ENCODE measurements at regions not wholly inside any gene's neighbourhood (a gene's known extent, or its start where the extent isn't known, plus 50 kb on each side); places are given as distances from the start of the nearest gene placed in this dataset.

GRCh38 chr11:109338131-109338530 is 83.9 kb upstream of the C11orf87 start:
- Histone ChIP-seq H3K4me3 (ENCODE audit: low read depth, low read length) (no peak overlapping the region), H3K27me3 (ENCODE audit: control insufficient read depth, insufficient read depth, low read length) (no peaks in the 10 kb centered on the region), H3K36me3 (ENCODE audit: control insufficient read depth, insufficient read depth, low read length) (no peaks in the 10 kb centered on the region)
- ChIA-PET CTCF (no interaction called here), POLR2A (no interaction called here)
- no peak for TF ChIP-seq CTCF (IDR thresholded peaks at IDR 0.05; ENCODE audit: insufficient read depth, low read depth, low read length)
- no peak for DNase-seq (ENCODE audit: low read depth)

DNA sequence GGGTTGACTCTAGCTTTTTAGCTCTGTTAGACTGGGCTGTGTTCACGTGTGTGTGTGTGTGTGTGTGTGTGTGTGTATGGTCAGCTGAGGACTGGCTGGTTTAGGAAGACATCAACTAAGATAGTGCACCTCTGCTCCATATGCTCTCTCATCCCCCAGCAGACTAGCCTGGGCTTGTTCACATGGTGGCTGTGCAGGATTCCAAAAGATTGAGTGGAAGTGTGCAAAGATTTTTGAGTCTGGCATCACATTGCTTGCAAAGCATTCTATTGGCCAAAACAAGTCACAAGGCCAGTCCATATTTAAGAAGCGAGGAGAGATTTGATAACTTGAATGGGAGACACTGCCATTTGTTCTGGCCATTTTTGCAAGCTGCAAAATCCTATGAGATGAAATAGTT is 79.7 kb upstream of the C11orf87 start:
- CTCF ChIA-PET: interaction anchor here (1.8 kb wide), 1 partner anchor 22 kb away, joined by 3 read pairs; no protein-coding TSS in a partner anchor
- TF ChIP-seq CTCF (IDR thresholded peaks at IDR 0.05; ENCODE audit: insufficient read depth, low read depth, low read length): no peak
- no peak for DNase-seq (ENCODE audit: low read depth)
- Histone ChIP-seq H3K27me3 (ENCODE audit: control insufficient read depth, insufficient read depth, low read length) (no peaks in the 10 kb centered on the region), H3K4me3 (ENCODE audit: low read depth, low read length) (no peak overlapping the region), H3K36me3 (ENCODE audit: control insufficient read depth, insufficient read depth, low read length) (no peaks in the 10 kb centered on the region)
- POLR2A ChIA-PET: no interaction called here

GRCh38 chr11:109343242-109343641 is 78.7 kb upstream of the C11orf87 start:
- no peaks in the 10 kb centered on the region for H3K36me3 ChIP-seq (ENCODE audit: control insufficient read depth, insufficient read depth, low read length)
- no peak for DNase-seq (ENCODE audit: low read depth)
- ChIA-PET CTCF (no interaction called here), POLR2A (no interaction called here)
- no peaks in the 10 kb centered on the region for H3K27me3 ChIP-seq (ENCODE audit: control insufficient read depth, insufficient read depth, low read length)
- TF ChIP-seq CTCF (IDR thresholded peaks at IDR 0.05; ENCODE audit: insufficient read depth, low read depth, low read length): no peak
- no peak overlapping the region for H3K4me3 ChIP-seq (ENCODE audit: low read depth, low read length)

- POLR2A ChIA-PET: no interaction called here
- H3K27me3 ChIP-seq (ENCODE audit: control insufficient read depth, insufficient read depth, low read length): no peaks in the 10 kb centered on the region
- H3K36me3 ChIP-seq (ENCODE audit: control insufficient read depth, insufficient read depth, low read length): no peaks in the 10 kb centered on the region
- H3K4me3 ChIP-seq (ENCODE audit: low read depth, low read length): no peak overlapping the region
- no peak for TF ChIP-seq CTCF (IDR thresholded peaks at IDR 0.05; ENCODE audit: insufficient read depth, low read depth, low read length)
- no peak for DNase-seq (ENCODE audit: low read depth)
- CTCF ChIA-PET: interaction anchor here (0.6 to 0.7 kb wide), 2 partner anchors 377 to 387 kb away, joined by 3 to 5 read pairs; no protein-coding TSS in a partner anchor
Measured at GRCh38 chr11:109347304-109347703, 74.7 kb upstream of the C11orf87 start.

GRCh38 chr11:109349276-109350080 is 72.5 kb upstream of the C11orf87 start:
- DNase-seq (ENCODE audit: low read depth): no peak
- ChIA-PET POLR2A (no interaction called here), CTCF (no interaction called here)
- Histone ChIP-seq H3K4me3 (ENCODE audit: low read depth, low read length) (no peak overlapping the region), H3K27me3 (ENCODE audit: control insufficient read depth, insufficient read depth, low read length) (no peaks in the 10 kb centered on the region), H3K36me3 (ENCODE audit: control insufficient read depth, insufficient read depth, low read length) (no peaks in the 10 kb centered on the region)
- TF ChIP-seq CTCF (IDR thresholded peaks at IDR 0.05; ENCODE audit: insufficient read depth, low read depth, low read length): no peak

Data from BJ (cell line).